Right renal pelvis (tissue), 4 donors: ENCODE measurements at regions not wholly inside any gene's neighbourhood (a gene's known extent, or its start where the extent isn't known, plus 50 kb on each side); places are given as distances from the start of the nearest gene placed in this dataset.

Source experiments
- DNase-seq, 4 donors: peaks; one replicate each; pipeline ENCODE4 v3.0.0-alpha.2; 2013; ENCODE audit warnings: low read depth in 4 of 4, low spot score in 3 of 4, missing footprints in 1 of 4

DNA sequence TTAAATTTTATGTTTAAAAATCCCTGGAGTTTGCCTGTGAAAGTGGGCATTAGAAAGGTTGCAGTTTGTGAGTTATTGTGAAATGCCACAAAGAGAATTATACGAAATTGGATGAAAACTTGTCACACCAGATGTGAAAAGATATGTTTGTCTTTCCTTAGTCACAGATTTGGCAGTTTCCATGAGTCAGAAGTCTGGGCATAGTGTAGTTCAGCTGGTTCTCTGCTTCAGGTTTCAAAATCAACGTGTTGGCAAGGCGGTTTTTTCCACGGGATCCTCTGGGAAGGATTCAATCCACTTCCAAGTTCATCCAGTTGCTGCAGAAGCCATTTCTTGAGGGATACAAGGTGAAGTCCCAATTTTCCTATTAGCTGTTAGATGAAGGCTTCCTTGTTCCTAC is 658.0 kb upstream of the CDH2 start:
- DNase-seq = no peak

DNA sequence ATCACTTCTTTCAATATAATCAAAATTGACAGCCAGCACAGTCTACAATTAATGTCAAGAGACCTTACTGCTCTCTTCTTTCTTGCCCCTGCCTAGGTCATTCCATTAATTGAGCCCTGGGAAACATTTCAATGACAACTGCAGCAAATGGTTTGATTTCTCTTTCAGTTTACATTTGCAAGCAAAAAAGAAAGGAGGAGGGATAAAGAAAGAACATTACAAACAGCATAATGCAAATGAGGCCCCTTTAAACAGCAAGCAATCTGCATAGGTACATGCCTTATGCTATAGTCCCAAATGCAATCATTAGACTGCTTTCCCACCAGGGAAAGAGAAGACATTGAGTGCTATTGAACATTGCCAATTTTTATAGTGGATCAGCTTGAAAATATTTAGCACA is 655.0 kb upstream of the CDH2 start:
- no peak for DNase-seq

DNA sequence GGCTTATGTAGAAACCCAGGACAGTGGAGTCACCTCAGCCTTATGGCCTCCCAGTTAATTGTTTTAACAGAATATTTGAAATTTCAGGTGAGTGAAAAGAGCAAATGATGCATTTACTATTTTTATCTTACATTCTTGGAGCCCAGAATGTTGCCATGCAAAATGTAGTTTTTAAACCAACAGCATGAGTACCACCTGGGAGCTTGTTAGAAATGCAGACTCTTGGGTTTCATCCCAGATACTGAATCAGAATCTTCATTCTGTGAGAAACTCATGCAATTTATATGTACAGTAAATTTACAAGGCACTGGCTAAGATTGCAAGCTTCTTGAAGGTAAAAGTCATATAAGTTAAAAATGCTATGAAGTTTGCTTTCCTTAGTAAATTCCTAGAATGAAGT is 654.5 kb upstream of the CDH2 start:
- DNase-seq = no peak

DNA sequence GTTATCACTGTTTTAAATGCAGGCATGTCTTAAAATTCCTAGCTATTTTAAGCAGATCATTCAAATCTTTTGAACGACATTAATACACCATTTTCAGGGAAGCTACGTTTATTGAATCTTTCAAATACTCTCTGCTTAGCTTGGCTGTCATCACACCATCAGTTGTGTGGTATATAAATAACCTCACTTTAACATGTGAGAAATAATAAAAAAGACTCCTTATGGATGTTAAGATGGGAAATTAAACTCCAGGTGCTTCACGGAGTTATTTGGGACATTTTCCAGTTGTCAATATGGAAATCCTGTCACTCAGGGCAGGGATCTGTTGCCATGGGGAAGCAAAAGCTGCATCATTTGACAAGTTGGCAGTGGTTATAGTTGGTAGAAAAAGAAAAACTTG is 649.2 kb upstream of the CDH2 start:
- DNase-seq = no peak

DNA sequence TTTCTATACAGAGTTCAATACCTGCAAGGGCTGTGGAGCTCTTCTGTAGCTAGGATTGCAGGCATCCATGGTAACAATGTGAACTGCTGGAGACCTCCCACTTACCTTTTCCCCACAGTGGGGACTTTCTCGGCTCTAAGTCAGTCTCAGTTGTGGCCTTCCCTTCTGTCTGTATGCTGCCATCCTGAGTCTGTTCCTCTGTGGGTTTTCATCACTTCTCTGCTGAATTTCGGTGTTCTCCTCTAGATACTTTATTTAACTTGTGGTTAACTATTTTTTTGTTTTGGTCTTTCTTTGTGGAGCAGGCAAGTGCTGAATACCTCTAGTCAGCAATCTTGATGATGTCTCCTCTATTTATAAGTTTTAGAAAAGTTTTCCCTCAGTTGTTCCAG is 647.2 kb upstream of the CDH2 start:
- no peak for DNase-seq

DNA sequence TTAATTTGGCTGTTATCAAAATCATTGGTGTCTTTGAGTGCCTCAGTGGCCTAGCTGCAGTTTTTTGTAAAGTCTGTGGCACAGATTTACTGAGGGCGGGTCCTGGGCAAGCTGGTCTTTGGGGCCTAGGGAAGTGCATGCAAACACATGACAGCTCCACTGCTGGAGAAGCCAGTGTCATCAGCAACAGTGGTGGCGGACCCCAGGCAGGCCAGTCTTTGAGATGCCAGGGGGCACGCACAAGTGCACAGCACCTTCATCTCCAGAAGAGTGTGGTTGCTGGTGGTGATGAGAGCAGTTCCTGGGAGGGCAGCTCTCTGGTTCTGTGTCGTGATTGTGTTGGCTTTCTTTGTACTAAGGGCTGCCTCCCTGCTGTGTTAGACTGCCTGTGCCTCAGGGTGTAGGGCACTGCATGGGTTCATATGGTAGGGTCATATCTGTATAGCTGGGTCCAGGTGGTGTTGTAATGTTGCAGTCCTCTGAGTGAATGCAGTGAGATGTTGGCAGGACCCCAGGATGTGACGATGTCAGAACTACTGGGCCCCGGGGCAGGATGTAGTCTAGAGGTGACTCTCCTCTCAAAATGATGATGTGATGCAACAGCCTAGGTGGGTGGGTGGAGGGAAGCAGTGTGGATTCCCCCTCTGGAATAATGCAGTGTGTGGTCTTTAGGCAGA is 646.7 kb upstream of the CDH2 start:
- DNase-seq = no peak

DNA sequence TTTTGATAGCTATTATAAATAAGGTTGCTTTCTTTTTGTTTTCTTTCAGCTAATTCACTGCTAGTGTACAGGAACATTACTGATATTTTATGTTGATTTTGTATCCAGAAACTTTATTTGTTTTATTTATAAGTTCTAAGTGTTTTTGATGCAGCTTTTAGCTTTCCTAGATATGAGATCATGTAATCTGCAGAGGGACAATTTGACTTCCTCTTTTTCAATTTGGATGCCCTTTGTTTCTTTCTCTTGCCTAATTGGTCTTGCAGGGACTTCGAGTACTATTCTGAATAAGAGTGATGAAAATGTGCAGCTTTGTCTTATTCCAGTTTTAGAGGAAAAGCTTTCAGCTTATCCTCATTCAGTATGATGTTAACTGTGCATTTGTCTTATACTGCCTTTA is 643.4 kb upstream of the CDH2 start:
- DNase-seq = no peak

DNA sequence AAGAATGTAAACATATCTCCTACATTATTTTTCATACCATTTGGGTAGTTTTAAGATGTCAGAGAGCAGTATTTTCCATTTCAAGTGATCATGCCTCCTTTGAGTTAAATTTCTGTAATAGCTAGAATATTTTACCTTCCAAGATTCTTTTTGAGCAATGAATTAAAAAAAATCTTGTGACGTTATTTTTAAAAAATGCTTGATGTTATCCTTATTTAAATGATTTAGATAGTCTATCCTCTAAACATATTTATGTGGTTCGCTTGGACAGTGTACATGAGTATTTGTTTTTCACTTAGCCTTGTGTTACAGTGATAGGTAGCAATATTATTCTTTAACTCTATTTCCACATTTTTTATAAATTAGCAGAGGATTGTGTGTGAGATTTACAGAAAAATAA is 639.2 kb upstream of the CDH2 start:
- DNase-seq = no peak

DNA sequence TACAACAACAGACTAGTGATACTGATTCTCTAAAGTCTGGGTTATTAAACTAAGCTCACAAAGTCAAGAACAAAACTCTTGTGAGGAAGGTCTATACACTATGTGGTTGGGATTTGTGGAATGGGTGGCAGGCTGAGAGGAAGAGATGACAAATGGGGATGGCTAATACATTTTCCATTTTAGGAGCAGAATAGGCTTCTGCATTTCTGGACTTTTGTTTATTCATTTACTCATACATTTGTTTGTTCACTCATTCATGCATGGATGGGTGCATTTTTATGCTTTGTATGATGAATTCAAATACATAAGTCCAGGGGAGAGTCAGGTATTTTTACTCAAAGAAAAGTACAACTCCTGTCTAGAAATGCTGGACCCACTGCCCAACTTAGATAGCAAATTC is 637.4 kb upstream of the CDH2 start:
- DNase-seq = no peak

DNA sequence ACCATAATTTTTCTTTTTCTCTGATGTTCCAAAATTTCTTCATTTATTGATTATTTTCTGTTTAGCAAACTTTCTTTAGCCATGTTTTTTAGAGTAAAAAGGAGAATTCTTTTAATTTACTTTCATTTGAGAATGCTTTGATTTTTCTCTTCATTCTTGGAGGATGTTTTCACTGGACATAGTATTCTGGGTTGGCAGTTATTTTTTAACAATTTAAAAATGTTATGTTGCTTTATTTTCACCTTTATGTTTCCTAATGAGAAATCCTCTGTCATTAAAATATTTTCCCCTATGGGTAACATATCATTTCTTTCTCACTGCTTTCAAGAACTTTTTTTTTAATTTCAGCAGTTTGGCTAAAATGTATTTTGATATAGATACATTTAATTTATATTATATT is 631.4 kb upstream of the CDH2 start:
- DNase-seq = no peak

DNA sequence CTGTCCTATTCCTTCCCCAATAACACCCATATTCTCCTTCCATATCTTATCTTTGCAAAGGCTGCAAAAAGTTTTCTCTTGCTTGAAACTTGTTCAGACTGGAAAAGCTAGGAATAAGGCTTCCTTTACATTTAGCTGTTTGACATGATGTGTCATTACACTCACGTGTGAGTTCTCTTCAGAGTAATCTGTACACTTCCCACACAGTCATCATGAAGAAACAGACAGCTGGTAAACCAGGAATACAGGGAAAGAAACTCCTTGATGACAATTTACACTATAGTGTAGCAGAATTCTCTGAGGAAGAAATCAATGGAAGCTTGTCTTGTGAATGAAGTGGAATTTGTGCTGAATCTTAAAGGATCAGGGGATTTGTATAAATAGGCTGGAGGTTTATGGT is 628.6 kb upstream of the CDH2 start:
- no peak for DNase-seq

DNA sequence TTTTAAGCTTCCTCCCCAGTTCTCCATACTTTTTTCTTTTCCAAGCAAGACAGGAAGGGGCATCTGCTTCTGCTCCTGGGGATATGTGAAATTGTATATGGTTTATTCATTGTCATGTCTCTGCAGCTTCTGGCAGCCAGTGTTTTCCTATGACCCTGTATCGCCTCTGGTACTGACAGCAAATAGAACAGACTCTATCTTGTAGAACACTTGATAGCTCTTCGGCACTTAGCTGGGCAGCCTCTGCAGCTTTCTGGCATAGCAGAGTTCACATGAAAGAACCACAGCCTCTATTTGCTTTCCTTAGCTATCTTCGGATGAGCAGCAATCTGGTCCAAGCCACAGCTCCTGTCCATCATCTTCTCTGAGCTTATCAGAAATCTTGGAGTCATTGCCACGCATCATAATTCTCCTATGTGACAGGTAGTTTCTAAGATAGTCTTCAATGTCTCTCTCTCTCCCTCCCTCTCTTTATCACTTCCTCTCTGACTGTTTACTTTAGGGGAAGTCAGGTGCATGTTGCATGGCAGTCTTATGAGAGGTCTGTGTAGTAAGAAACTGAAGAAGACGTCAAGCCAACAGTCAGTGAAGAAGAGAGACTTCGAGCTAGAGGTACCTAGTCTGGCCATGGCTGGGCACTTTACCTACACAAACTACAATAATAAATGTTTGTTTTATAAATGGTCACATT is 627.7 kb upstream of the CDH2 start:
- DNase-seq = no peak

DNA sequence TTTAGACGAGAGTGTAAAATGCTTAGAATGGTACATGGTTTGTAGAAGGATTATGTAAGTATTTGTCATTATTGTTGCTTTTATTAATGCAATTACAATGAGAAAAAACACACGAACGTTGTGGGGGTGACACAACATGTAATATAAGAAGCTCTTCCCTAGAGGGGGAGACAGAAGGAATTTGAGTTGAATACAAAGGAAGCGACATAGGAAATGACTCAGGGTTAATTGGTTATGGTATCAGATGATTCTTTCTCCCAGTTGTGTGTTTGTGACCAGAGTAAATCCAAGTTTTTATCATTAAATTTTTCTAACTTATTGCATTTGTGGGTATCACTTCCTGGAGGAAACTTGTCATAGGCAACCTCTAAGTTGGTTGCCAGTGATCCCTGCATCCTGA is 625.6 kb upstream of the CDH2 start:
- no peak for DNase-seq

DNA sequence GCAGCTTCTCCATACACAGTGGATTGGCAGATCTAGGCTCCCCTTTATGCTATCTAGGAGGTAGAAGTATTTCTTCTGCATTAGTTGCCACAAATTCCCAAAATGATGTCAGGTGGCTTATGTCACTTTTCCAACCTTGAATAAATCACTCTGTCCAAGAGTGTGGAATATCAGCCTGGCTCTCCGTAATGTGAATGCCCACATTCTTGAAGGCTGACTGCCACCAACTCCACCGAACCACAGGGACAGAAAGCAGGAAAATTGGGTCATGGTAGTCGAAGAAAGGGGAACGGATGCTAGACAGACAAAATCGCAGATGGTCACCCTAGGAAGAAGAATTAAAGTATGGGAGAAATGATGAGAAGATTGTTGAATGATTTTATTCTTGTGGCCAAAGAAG is 624.9 kb upstream of the CDH2 start:
- DNase-seq = no peak

DNA sequence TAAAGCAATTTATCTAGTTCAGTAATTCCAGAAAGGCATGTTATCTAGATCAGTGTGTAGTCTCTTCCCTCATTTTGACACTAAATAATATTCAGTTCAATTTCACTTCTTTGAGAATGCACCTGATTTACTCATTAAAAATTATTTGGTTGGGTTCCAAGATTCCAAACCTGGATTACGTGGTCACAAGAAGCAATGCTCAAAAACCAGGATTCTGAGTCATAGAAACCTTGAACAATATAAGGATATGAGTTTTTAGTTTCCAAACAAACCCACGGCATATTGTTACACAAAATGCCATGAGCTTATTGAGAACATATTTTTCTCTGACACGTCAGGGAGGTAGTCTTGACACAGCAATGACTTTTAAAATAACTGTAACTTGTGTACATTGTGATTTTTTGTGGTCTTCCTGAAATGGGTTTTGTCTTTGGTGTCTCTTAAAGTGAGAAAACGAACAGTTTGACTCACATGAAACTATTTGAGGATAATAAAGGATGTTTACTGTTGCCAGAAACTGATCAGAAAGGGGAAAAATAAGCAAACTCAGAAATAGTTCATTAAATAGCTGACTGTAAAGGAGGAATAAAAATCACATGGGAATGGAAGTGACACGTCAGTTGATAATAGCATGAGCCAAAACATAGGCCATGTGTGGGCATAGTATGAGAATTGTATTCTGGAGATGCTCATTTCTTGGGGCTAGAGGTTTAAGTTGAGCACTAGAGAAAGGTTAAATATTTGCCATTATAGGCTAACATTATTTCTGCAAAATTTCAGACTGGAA is 617.7 kb upstream of the CDH2 start:
- no peak for DNase-seq

DNA sequence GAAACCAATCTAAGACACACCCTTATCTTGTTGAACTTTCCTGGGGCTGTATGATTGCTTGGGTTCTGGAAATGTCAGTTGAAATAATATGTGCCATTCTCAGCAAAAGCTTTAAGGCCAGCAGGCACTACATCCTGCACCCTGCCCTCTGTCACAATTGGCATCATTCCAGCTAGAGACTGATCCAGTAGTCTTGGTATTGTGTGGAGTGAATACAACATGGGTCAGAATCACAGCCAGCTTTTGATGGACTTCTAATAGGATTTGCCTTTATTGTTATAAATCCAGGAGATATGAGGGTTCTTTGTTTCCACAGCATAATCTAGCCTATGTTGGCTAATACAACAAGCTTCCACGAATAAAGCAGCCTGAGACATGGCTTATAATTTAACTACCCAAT is 617.0 kb upstream of the CDH2 start:
- no peak for DNase-seq

DNA sequence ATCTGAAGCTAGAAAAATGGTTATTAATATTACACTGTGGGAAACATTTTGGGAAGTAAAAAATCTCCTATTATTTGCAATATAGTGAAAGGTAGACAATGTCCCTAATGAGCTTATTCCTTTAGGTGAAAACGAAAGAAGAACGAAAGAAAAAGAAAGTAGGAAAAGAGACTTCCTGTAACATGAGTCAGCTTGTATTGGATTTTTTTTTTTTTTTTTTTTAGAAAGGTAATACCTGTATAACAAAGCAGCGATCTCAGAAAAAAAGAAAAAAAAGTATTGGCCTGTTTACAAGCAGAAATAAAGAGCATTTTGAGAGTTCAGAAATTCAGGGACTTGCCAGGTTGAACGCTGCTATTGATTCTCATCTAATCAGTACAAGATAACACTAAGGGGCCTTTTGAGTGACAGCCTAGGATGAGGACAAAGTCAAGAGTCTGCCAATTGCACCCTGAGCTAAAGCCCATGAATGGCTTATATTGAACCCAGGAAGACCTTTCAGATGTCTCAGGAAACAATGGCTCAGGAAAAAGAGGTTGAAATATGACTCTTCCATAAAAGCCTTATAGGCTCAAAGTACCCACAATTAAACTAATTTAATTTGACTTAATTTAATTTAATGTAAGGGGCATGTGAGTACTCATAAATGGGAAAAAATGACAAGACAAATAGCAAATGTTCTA is 615.6 kb upstream of the CDH2 start:
- DNase-seq = no peak

DNA sequence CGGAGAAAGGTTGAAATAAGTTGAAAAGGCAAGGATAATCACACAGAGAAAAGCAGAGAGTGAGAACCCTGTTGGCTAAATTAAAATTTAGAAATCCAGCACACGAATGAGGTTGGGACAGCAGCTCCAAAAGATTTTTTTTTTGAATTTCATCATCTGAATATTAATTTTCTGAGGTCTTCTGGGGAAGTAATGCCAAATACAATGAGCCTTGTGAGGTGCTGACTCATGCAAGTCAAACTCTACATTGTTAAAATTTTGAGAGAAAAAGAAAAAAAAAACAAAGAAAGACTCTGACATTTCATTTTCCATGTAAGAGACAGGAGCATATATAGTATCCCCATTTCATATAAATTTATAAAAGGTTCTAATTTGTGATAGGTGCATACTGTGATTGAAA is 614.2 kb upstream of the CDH2 start:
- DNase-seq = no peak

DNA sequence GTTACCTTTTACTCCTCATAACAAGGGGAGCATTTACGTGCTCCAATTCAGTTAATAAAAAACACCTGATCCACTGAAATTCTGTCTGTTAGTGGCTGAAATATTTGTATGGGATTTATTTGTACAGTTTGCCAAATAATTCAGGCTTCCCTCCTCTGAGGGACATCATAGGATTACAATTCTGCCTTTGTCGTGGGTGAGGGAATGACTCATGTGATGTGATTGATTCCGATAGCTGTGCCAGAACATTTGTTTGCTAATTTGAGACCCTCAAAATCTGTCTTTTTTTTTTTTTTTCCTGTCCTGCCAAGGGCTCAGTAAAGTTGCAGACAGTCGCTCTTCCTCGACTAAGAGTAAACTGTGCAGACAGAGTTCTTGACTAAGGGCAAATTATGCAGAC is 612.6 kb upstream of the CDH2 start:
- DNase-seq = no peak

DNA sequence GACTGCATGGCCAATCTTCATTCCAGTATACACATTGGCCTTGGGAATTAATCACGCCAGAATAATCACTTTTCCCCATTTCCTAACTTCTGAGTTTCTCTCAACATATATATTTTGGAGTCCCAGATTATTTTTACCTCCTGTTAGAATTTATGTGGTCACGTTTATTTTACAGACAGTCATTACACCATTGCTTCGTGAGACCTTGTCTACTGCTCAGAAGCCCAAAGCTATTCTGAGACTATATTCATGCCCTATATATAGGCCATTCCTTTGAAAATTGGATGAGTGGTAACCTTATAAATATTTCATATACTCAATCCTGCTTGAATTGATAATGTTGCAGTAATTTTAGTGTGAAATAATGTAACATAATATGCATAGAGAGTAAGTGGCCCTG is 610.0 kb upstream of the CDH2 start:
- no peak for DNase-seq

DNA sequence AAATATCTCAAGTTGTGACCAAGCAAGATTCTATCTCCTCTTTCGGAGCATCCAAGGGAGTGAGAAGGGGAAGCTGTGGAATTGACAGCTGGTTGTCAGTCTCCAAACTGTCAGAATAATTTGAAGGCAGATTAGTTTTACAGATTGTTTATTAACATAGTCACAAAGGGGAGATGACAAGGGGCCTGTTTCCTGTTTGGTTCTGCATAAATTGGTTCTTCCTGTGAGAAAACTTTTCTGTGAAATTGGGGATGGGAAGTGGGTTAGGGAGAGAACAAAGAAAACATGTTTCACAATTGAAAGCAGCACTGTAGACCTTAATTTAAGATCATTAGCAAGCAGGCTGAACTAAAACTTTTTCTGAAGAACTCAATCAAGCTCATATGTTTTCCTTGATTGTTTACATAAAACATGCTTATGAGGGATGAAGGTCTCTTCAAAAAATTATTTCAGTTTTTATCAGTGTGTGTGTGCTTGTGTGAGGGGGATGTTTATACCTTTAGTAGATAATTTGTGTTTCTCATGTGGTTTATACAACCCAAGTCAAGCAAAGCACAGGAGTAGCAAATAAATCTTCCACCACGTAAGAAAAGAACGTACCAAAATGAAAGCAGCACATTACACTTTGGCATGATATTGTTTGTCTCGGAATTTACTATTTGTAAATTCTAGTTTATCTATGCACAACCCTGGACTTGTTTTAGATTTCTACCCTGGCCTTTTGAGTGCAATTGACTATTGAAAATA is 604.9 kb upstream of the CDH2 start:
- no peak for DNase-seq
